EH (cell line): ENCODE measurements at regions not wholly inside any gene's neighbourhood (a gene's known extent, or its start where the extent isn't known, plus 50 kb on each side); places are given as distances from the start of the nearest gene placed in this dataset.
"Not testable (repeated sequence)": the region's sequence is repeated elsewhere in the genome, so short reads cannot be mapped to it uniquely, and the experiment has no call there.

ENCODE experiments used
- DNase-seq: peaks from one replicate; pipeline ENCODE4 v3.0.0-alpha.2; 2015; ENCODE audit warnings: low read depth

- DNase-seq = no peak
These were observed 176.8 kb downstream of the ZNF737 start for GRCh38 chr19:20388706-20389225.

GRCh38 chr19:20385061-20385460 is 180.5 kb downstream of the ZNF737 start:
- DNase-seq = no peak

- DNase-seq = no peak
These were observed 193.7 kb downstream of the ZNF737 start for GRCh38 chr19:20371911-20372310.

DNA sequence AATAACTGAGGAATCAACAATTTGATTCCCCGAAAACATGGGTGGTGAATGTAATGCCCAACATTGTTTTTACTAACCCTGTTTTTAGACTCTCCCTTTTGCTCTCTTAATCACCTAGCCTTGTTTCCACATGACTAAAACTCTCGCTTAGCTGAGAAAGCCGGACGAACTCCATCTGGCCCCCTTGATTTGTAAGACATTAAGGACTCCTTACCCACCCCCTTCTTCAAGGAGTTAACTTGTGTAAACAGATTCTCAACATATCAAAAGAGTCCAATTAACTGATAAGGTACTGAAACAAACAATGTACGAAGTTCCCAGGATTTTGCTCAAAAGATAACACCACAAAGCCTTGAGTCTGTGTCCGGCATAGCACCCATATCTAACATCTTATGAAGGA is 194.3 kb downstream of the ZNF737 start:
- not testable (repeated sequence) for DNase-seq

DNA sequence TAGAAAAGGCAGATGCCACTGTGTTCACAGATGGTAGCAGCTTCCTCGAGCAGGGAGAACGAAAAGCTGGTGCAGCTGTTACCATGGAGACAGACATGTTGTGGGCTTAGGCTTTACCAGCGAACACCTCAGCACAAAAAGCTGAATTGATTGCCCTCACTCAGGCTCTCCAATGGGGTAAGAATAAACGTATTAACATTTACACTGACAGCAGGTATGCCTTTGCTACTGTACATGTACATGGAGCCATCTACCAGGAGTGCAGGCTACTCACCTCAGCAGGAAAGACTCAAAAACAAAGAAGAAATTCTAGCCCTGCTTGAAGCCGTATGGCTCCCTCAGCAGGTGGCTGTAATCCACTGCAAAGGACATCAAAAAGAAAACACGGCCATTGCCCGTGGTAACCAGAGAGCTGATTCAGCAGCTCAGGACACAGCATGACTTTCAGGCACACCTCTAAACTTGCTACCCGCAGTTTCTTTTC is 197.7 kb downstream of the ZNF737 start:
- DNase-seq = no peak

DNA sequence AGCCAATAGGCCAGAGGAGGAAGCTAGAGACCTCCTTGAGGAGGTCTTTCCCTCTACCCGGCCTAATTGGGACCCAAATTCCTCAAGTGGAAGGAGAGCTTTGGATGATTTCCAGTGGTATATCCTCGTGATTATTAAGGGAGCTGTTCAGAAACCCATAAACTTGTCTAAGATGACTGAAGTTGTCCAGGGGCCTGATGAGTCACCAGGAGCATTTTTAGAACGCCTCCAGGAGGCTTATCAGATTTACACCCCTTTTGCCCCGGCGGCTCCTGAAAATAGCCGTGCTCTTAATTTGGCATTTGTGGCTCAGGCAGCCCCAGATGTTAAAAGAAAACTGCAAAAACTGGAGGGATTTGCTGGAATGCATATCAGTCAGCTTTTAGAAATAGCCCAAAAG is 198.1 kb downstream of the ZNF486 start:
- no peak for DNase-seq

DNA sequence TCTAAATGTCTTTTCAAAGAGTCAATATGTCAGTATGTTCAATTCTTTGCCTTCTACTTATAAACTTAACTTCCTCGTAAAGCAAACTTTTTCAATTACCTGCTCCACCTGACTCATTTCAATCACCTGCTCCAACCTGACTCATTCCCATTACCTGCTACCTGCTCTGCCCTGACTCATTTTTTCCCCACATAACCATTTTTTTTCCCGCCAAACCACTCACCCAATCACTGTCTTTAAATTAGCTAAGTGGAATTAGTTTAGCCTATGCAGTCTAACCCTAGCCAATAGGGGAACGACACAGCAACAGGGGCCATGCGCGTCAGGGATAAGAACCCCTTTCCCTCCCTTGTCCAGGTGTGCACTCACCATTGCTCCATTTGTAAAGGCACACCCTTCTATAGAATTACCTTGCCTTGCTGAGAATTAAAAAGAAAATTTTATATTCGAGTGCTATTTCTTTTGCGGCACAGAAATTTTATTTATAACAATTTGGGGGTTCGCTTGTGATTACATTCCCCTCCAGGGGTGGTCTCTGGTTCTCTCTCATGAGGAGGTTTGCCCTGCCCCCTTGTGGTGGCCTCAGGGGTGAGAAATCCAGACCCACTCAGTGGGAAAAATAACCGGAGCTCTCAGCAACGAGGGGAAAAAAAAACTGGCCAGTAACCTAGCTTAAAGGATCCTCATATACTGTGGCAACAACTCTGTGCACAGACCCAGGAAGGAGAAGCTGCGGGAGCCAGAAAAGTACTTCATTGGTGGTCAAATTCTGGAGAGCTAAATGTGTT is 193.1 kb downstream of the ZNF486 start:
- DNase-seq = no peak

GRCh38 chr19:20358841-20359465 is 191.9 kb downstream of the ZNF486 start:
- DNase-seq = not testable (repeated sequence)

GRCh38 chr19:20357921-20358320 is 190.9 kb downstream of the ZNF486 start:
- no peak for DNase-seq

GRCh38 chr19:20351244-20351643 is 184.2 kb downstream of the ZNF486 start:
- DNase-seq = no peak

- no peak for DNase-seq
These were observed 182.2 kb downstream of the ZNF486 start for GRCh38 chr19:20349206-20349605.

DNA sequence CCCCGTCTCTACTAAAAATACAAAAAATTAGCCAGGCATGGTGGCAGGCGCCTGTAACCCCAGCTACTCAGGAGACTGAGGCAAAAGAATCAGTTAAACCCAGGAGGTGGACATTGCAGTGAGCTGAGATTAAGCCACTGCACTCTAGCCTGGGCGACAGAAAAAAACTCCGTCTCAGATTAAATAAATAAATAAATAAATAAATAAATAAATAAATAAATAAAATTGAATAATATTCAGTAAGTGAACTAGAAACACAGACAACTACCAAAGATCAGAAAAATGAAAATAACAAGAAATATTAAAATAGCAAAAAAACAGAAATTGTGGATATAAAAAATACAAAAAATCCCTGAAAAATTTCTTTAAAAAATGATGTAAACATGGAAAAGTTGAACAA is 172.4 kb downstream of the ZNF486 start:
- DNase-seq = no peak

DNA sequence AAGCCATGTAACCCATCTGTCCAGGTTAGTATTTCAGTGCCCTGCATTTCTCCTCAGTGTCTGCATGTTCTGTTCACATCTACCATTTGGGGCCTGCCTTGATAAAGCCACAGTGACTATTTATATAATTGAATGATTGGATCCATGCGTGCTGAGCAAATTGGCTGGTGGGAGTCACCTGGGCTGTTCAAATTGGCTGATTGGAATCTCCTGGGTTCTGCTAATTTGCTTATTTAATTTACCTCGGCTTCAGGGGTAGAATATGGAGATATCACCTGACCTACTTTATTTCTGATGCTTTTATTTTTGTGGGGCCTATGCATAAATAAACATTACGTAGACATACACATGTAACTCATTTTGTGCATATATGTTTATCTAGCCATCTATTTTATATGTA is 167.7 kb downstream of the ZNF486 start:
- no peak for DNase-seq

GRCh38 chr19:20333508-20333907 is 166.5 kb downstream of the ZNF486 start:
- DNase-seq = no peak

- DNase-seq = no peak
These were observed 158.1 kb downstream of the ZNF486 start for GRCh38 chr19:20325151-20325550.

DNA sequence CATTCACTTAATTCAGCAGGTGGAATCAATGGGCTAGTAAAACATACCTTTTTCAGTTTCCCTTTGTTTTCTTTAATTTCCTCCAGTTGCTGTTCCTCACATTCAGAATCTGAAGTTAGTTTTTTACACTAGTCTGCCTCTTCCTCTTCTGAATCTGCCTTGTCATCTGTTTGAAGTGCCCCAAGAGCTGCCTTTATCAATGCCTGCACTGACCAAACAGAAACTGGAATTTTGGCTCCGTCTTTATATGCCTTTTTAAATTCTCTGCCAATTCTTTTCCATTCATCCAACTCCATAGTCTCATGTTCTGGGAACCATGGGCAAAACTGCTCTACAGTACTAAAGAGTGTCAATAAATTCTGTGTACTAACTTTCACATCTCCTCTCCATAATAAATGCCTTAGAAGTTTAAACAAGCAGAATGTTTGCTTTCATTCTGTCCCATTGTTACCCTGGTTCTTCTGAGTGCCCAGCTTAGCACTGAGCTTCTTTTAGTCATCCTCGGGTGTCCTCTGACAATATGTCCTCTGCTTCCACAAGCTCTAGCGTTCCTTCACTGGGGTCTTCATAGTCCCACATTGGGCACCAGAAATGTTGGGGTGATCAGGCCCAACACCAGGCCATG is 154.2 kb downstream of the ZNF486 start:
- no peak for DNase-seq

- DNase-seq = no peak
These were observed 153.2 kb downstream of the ZNF486 start for GRCh38 chr19:20320191-20320590.

DNA sequence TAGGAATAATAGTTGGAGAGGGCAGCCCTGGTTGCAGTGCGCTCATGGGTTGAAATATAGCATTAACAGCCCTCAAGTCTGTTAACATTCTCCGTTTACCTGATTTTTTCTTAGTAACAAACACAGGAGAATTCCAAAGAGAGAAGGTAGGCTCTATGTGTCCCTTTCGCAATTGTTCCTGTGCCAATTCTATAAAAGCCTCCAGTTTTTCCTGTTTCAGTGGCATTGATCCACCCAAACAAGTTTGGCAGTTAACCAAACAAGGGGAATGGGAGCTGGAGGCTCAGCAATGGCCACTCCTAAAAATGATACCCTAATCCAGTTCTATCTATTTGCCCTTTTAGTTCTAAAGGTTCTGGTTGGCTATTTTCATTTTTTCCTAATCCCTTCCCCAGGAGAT is 151.6 kb downstream of the ZNF486 start:
- no peak for DNase-seq

DNA sequence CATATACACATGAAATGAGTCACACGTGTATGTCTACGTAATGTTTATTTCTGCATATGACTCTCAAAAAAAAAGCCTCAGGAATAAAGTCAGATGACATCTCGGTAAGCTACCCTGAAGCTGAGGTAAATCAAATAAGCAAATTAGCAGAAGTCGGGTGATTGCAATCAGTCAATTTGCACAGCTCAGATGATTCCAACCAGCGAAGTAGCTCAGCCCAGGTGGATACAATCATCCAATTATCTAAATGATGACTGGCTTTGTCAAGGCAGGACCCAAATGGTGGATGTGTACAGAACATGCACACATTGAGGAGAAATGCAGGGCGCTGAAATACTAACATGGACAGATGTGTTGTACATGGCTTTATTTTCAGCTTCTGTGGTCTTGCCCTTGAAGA is 148.5 kb downstream of the ZNF486 start:
- no peak for DNase-seq

DNA sequence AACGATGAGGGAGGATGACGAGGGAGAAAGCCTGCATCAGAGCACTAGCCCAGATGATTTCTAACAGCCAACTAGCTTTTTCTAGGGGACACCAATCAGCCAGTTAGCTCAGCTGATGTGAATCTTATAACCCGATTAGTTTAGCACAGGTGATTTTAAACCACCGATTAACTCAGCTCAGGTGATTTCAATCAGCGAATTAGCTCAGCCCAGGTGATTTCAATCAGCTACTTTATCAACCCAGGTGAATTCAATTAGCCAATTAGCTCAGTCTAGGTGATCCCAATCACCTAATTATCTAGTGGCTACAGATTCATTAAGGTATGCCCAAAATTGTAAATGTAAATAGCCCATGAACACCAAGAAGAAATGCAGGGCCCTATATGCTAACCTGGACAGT is 146.9 kb downstream of the ZNF486 start:
- DNase-seq = no peak

DNA sequence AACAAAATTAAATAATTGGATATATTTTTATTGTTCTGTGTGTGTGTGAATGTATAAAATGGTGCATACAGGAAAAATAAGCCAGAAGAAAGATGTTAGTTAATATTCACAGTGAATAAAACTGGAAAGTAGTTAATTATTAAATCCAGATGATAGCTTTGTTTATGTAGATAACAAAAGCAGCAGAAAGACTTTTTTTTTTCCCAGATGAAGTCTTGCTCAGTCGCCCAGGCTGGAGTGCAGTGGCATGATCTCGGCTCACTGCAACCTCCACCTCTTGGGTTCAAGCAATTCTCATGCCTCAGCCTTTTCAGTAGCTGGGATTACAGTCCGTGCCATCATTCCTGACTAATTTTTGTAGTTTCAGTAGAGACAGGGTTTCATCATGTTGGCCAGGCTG is 140.1 kb downstream of the ZNF486 start:
- DNase-seq = no peak

DNA sequence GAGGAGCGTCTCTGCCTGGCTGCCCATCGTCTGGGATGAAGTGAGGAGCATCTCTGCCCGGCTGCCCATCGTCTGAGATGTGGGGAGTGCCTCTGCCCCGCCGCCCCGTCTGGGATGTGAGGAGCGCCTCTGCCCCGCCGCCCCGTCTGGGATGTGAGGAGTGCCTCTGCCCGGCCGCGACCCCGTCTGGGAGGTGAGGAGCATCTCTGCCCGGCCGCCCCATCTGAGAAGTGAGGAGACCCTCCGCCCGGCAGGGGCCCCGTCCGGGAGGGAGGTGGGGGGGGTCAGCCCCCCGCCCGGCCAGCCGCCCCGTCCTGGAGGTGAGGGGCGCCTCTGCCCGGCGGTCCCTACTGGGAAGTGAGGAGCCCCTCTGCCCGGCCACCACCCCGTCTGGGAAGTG is 129.3 kb downstream of the ZNF486 start:
- not testable (repeated sequence) for DNase-seq

GRCh38 chr19:20294181-20294580 is 127.2 kb downstream of the ZNF486 start:
- DNase-seq = no peak
